SK-N-SH (cell line): ENCODE measurements at regions not wholly inside any gene's neighbourhood (a gene's known extent, or its start where the extent isn't known, plus 50 kb on each side); places are given as distances from the start of the nearest gene placed in this dataset.

ENCODE experiments used
- CTCF ChIA-PET: fragments of 300-600, 350-600 bp; formaldehyde crosslinking; extraction: SDS; loops from one replicate; lab custom pipeline; 2021; lab: Yijun Ruan, JAX
- POLR2A ChIA-PET: fragments of 350-600 bp; sonication (Branson Sonifier 250); formaldehyde crosslinking; extraction: SDS; loops from one replicate; lab custom pipeline; 2020; ENCODE audit warnings: antibody characterized with exemption, inconsistent platforms; lab: Yijun Ruan, JAX
- DNase-seq: peaks from one replicate; pipeline ENCODE4 v3.0.0; 2012
- H2AFZ ChIP-seq: fragments of 200-600 bp; sonication (generic); 2 replicates; pipeline ENCODE4 v1.8.1; 2016; ENCODE audit warnings: antibody characterized with exemption, mild to moderate bottlenecking, low read depth
- H3F3A ChIP-seq: fragments of 200-600 bp; sonication (generic); replicated peaks from 2 replicates; pipeline ENCODE3; 2016; ENCODE audit warnings: antibody characterized with exemption, mild to moderate bottlenecking; ENCODE audit not compliant: insufficient read depth
- H3K27ac ChIP-seq, 2 experiments: fragments of 200-500 bp in 1 of 2; fragments of 200-600 bp in 1 of 2; sonication (Bioruptor generic) in 1 of 2; sonication (generic), shearing (Covaris generic) in 1 of 2; 2 replicates each; pipeline versions ENCODE4 v1.5.1 to v1.6.1; 2014 to 2016; ENCODE audit warnings: low read depth in 2 of 2, inconsistent platforms in 1 of 2, low read length in 1 of 2, mild to moderate bottlenecking in 1 of 2, mixed read lengths in 1 of 2
- H3K27me3 ChIP-seq: fragments of 200-600 bp; sonication (generic), shearing (Covaris generic); 2 replicates; pipeline ENCODE4 v1.6.1; 2016; ENCODE audit warnings: mixed run types; ENCODE audit not compliant: insufficient read depth
- H3K36me3 ChIP-seq, 2 experiments: fragments of 200-500 bp in 1 of 2; fragments of 200-600 bp in 1 of 2; sonication (Bioruptor generic) in 1 of 2; sonication (generic) in 1 of 2; replicated peaks in 1 of 2; 2 replicates each; pipeline versions ENCODE3 to v1.5.1; 2014 to 2016; ENCODE audit warnings: low read length in 1 of 2, mild to moderate bottlenecking in 1 of 2; ENCODE audit not compliant: insufficient read depth in 2 of 2, control insufficient read depth in 1 of 2
- H3K4me1 ChIP-seq, 2 experiments: fragments of 200-500 bp in 1 of 2; fragments of 200-600 bp in 1 of 2; sonication (Bioruptor generic) in 1 of 2; sonication (generic), shearing (Covaris generic) in 1 of 2; 2 replicates each; pipeline versions ENCODE4 v1.5.1 to v1.6.1; 2014 to 2016; ENCODE audit warnings: low read depth in 1 of 2, low read length in 1 of 2, mixed run types in 1 of 2; ENCODE audit not compliant: insufficient read depth in 2 of 2, control insufficient read depth in 1 of 2
- H3K4me2 ChIP-seq: fragments of 200-600 bp; sonication (generic), shearing (Covaris generic); 2 replicates; pipeline ENCODE4 v1.6.1; 2017; ENCODE audit warnings: mixed run types
- H3K4me3 ChIP-seq, 2 experiments: fragments of 200-500 bp in 1 of 2; fragments of 200-600 bp in 1 of 2; sonication (Bioruptor generic) in 1 of 2; sonication (generic), shearing (Covaris generic) in 1 of 2; 2 replicates each; pipeline versions ENCODE4 v1.5.1 to v1.8.1; 2014 to 2016; ENCODE audit warnings: low read depth in 2 of 2, inconsistent platforms in 1 of 2, low read length in 1 of 2, mild to moderate bottlenecking in 1 of 2, mixed read lengths in 1 of 2, moderate library complexity in 1 of 2
- H3K79me2 ChIP-seq: fragments of 200-600 bp; sonication (generic); 2 replicates; pipeline ENCODE4 v1.8.1; 2017; ENCODE audit warnings: mild to moderate bottlenecking; ENCODE audit not compliant: insufficient read depth
- H3K9ac ChIP-seq: fragments of 200-600 bp; sonication (generic); 2 replicates; pipeline ENCODE4 v1.6.1; 2017; ENCODE audit warnings: mixed run types
- H3K9me2 ChIP-seq: fragments of 200-600 bp; sonication (generic); 2 replicates; pipeline ENCODE4 v1.6.1; 2017; ENCODE audit warnings: mixed run types
- H3K9me3 ChIP-seq: fragments of 200-600 bp; sonication (generic); 2 replicates; pipeline ENCODE4 v1.6.1; 2017; ENCODE audit warnings: mixed run types, mild to moderate bottlenecking, moderate library complexity
- H4K20me1 ChIP-seq: fragments of 200-600 bp; sonication (generic); 2 replicates; pipeline ENCODE4 v1.6.1; 2017; ENCODE audit warnings: mild to moderate bottlenecking, mixed run types; ENCODE audit not compliant: insufficient read depth
- EZH2phosphoT487 ChIP-seq: fragments of 200-600 bp; sonication (generic); IDR thresholded peaks from 2 replicates; pipeline ENCODE4 v1.6.1; 2017; ENCODE audit warnings: low read depth, mixed run types, mild to moderate bottlenecking, antibody characterized with exemption, moderate library complexity, borderline replicate concordance
- FOXJ3 ChIP-seq: sonication (generic); formaldehyde crosslinking; IDR thresholded peaks from 2 replicates; pipeline ENCODE4 v1.5.1; 2020; ENCODE audit warnings: mild to moderate bottlenecking, missing genetic modification reagents
- FOXM1 ChIP-seq: IDR thresholded peaks from 2 replicates; pipeline ENCODE4 v1.4.0; 2012; ENCODE audit warnings: low read depth, mild to moderate bottlenecking
- GABPA ChIP-seq: IDR thresholded peaks from 2 replicates; pipeline ENCODE4 v1.4.0; 2012; ENCODE audit warnings: low read depth, mild to moderate bottlenecking
- JUND ChIP-seq: IDR thresholded peaks from 2 replicates; pipeline ENCODE4 v1.4.0; 2012
- MEF2A ChIP-seq: IDR thresholded peaks from 2 replicates; pipeline ENCODE4 v1.4.0; 2012; ENCODE audit warnings: low read depth, borderline replicate concordance
- MXI1 ChIP-seq: IDR thresholded peaks from 2 replicates; pipeline ENCODE4 v1.6.1; 2012; ENCODE audit warnings: mild to moderate bottlenecking, low read depth, low read length, improper control_type of control experiment
- NRF1 ChIP-seq: IDR thresholded peaks from 2 replicates; pipeline ENCODE4 v1.6.1; 2012; ENCODE audit warnings: low read depth, mild to moderate bottlenecking, low read length
- POLR2AphosphoS5 ChIP-seq: IDR thresholded peaks from 2 replicates; pipeline ENCODE4 v1.6.1; 2012; ENCODE audit warnings: low read depth, low read length
- RAD21 ChIP-seq: IDR thresholded peaks from 2 replicates; pipeline ENCODE4 v1.6.1; 2012; ENCODE audit warnings: mild to moderate bottlenecking, low read length
- RFX5 ChIP-seq: IDR thresholded peaks from 2 replicates; pipeline ENCODE4 v1.6.1; 2012; ENCODE audit warnings: mild to moderate bottlenecking, improper control_type of control experiment, low read length
- SIN3A ChIP-seq: IDR thresholded peaks from 2 replicates; pipeline ENCODE4 v1.6.1; 2012; ENCODE audit warnings: low read depth, mild to moderate bottlenecking, low read length, moderate library complexity, borderline replicate concordance
- TEAD4 ChIP-seq: IDR thresholded peaks from 2 replicates; pipeline ENCODE4 v1.4.0; 2012; ENCODE audit warnings: mild to moderate bottlenecking, borderline replicate concordance; ENCODE audit not compliant: insufficient read depth
- WGBS: methylation state at CpG from one replicate; pipeline ENCODE4 v1.1.6; 2017; ENCODE audit warnings: low lambda C conversion rate; 5-methylcytosine and 5-hydroxymethylcytosine counted together
- TF ChIP-seq, protein P1 (sequence below): IDR thresholded peaks from 2 replicates; pipeline ENCODE4 v1.4.0; 2012; ENCODE audit warnings: low read depth, borderline replicate concordance
- TF ChIP-seq, protein P2 (sequence below): IDR thresholded peaks from 2 replicates; pipeline ENCODE4 v1.4.0; 2012; ENCODE audit warnings: low read depth
- TF ChIP-seq, protein P3 (sequence below): fragments of 200-600 bp; sonication (generic); IDR thresholded peaks from 2 replicates; pipeline ENCODE4 v1.6.1; 2017; ENCODE audit warnings: antibody characterized with exemption, mild to moderate bottlenecking, moderate library complexity
- TF ChIP-seq, protein P4 (sequence below): IDR thresholded peaks from 2 replicates; pipeline ENCODE4; 2012
- TF ChIP-seq, protein P5 (sequence below): IDR thresholded peaks from 2 replicates; pipeline ENCODE4 v1.6.1; 2012; ENCODE audit warnings: mild to moderate bottlenecking, low read depth, low read length, moderate library complexity

DNA sequence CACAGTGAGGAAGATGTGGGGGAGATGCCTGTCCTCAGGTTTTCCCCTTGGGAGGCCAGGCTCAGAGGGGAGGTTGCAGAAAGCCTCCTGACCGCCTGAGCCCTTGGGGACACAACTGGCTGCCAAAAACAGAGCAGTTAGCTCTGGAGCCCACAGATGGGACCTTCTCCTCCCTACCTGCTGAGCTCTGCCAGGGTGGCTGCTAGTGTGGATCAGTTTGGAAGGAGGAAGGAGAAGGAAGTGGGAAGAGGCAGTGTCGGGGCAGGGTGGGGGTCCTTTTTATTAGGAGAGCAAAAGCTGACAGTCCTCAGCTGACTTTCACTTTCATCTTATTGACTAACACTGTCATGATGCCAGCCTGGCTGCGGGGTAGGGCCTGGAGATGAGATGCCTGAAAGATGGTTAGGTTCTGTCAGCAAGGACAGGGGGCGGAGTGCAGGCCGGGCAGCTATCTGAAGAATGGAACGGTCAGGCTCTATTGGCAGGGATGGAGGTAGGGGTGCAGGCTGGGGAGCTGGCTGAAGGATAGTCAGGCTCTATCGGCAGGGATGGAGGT is 188.5 kb upstream of the HDAC4 start (continued):
- no peak for TF ChIP-seq EZH2phosphoT487
- no peak for TF ChIP-seq JUND

DNA sequence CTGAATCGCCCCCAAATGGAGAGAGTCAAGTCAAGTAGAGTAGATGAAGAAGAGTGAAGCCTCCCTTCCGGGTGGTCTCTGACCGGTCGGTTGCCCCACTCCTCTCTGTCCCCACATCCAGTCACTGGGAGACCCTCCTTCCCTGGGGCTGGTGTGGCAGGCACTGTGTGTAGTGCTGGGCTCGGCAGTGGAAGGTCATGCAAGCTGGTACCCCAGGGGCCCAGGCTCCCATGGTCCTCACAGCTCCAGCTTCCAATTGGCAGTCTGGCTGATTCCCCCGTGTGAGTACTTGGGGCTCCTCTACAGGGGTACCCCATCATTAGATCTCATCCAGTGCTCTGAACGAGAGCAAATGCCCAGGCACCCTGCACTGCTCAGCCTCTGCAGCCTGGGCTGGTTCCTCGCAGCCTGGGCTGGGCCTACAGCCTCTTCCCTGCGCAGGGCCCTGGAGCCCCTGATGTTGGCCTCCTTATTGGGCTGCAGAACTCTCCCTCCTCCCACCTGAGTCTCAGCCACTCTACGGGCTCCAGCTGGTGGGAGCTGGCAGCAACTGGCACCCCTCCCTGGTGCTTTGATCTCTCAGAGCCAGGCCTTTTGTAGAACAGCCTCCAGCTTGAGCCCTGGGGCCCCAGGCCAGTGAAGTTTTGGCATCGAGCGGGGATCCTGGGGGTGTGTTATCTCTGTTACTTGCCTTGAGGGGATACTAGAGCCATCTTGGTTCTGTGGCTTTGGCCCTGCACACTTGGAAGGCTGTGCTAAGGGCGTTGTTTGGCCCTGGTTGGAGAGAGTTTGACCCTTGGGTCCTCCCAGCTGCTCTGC is 187.8 kb upstream of the HDAC4 start:
- H3K4me2 ChIP-seq, result no peak overlapping the region
- H3K9ac ChIP-seq, result no peak overlapping the region
- no peaks in the 10 kb centered on the region for H3K9me2 ChIP-seq
- POLR2A ChIA-PET, result no interaction called here
- H3K27ac ChIP-seq, result no peak overlapping the region
- no peak for TF ChIP-seq TEAD4
- TF ChIP-seq RAD21, result no peak
- TF ChIP-seq NRF1, result no peak
- TF ChIP-seq SIN3A, result no peak
- TF ChIP-seq MEF2A, result no peak
- TF ChIP-seq GABPA, result no peak
- TF ChIP-seq JUND, result no peak
- TF ChIP-seq, protein P1, sequence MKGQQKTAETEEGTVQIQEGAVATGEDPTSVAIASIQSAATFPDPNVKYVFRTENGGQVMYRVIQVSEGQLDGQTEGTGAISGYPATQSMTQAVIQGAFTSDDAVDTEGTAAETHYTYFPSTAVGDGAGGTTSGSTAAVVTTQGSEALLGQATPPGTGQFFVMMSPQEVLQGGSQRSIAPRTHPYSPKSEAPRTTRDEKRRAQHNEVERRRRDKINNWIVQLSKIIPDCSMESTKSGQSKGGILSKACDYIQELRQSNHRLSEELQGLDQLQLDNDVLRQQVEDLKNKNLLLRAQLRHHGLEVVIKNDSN, result no peak
- TF ChIP-seq, protein P2, sequence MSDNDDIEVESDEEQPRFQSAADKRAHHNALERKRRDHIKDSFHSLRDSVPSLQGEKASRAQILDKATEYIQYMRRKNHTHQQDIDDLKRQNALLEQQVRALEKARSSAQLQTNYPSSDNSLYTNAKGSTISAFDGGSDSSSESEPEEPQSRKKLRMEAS, result no peak
- TF ChIP-seq, protein P3, sequence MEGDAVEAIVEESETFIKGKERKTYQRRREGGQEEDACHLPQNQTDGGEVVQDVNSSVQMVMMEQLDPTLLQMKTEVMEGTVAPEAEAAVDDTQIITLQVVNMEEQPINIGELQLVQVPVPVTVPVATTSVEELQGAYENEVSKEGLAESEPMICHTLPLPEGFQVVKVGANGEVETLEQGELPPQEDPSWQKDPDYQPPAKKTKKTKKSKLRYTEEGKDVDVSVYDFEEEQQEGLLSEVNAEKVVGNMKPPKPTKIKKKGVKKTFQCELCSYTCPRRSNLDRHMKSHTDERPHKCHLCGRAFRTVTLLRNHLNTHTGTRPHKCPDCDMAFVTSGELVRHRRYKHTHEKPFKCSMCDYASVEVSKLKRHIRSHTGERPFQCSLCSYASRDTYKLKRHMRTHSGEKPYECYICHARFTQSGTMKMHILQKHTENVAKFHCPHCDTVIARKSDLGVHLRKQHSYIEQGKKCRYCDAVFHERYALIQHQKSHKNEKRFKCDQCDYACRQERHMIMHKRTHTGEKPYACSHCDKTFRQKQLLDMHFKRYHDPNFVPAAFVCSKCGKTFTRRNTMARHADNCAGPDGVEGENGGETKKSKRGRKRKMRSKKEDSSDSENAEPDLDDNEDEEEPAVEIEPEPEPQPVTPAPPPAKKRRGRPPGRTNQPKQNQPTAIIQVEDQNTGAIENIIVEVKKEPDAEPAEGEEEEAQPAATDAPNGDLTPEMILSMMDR, result no peak
- TF ChIP-seq FOXM1, result no peak
- no peak for TF ChIP-seq POLR2AphosphoS5
- no peak for TF ChIP-seq FOXJ3 (CRISPR knock-in tag)
- TF ChIP-seq, protein P4, sequence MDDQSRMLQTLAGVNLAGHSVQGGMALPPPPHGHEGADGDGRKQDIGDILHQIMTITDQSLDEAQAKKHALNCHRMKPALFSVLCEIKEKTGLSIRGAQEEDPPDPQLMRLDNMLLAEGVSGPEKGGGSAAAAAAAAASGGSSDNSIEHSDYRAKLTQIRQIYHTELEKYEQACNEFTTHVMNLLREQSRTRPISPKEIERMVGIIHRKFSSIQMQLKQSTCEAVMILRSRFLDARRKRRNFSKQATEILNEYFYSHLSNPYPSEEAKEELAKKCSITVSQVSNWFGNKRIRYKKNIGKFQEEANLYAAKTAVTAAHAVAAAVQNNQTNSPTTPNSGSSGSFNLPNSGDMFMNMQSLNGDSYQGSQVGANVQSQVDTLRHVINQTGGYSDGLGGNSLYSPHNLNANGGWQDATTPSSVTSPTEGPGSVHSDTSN, result no peak
- no peak for TF ChIP-seq MXI1
- TF ChIP-seq, protein P5, sequence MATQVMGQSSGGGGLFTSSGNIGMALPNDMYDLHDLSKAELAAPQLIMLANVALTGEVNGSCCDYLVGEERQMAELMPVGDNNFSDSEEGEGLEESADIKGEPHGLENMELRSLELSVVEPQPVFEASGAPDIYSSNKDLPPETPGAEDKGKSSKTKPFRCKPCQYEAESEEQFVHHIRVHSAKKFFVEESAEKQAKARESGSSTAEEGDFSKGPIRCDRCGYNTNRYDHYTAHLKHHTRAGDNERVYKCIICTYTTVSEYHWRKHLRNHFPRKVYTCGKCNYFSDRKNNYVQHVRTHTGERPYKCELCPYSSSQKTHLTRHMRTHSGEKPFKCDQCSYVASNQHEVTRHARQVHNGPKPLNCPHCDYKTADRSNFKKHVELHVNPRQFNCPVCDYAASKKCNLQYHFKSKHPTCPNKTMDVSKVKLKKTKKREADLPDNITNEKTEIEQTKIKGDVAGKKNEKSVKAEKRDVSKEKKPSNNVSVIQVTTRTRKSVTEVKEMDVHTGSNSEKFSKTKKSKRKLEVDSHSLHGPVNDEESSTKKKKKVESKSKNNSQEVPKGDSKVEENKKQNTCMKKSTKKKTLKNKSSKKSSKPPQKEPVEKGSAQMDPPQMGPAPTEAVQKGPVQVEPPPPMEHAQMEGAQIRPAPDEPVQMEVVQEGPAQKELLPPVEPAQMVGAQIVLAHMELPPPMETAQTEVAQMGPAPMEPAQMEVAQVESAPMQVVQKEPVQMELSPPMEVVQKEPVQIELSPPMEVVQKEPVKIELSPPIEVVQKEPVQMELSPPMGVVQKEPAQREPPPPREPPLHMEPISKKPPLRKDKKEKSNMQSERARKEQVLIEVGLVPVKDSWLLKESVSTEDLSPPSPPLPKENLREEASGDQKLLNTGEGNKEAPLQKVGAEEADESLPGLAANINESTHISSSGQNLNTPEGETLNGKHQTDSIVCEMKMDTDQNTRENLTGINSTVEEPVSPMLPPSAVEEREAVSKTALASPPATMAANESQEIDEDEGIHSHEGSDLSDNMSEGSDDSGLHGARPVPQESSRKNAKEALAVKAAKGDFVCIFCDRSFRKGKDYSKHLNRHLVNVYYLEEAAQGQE, result no peak
- TF ChIP-seq RFX5, result no peak
- TF ChIP-seq EZH2phosphoT487, result no peak
- 60% methylated on average over 7 of the region's 13 CpGs for WGBS
- no peaks in the 10 kb centered on the region for H3F3A ChIP-seq
- H4K20me1 ChIP-seq, result no peaks in the 10 kb centered on the region
- DNase-seq, result no peak
- no peaks in the 10 kb centered on the region for H3K27me3 ChIP-seq
- H2AFZ ChIP-seq, result no peak overlapping the region
- H3K9me3 ChIP-seq, result no peaks in the 10 kb centered on the region
- no peaks in the 10 kb centered on the region for H3K79me2 ChIP-seq
- H3K36me3 ChIP-seq, result no peaks in the 10 kb centered on the region
- H3K4me1 ChIP-seq, result peaks cover 0 to 25% of the 10 kb centered on the region in 2 experiments; a peak in 1 of 4 replicates
- no peak overlapping the region for H3K4me3 ChIP-seq
- CTCF ChIA-PET, result interaction anchor here (0.7 kb wide), 1 partner anchor 483 kb away, joined by 3 read pairs; no protein-coding TSS in a partner anchor
